Right atrium auricular region (tissue), 2 donors: ENCODE measurements at regions not wholly inside any gene's neighbourhood (a gene's known extent, or its start where the extent isn't known, plus 50 kb on each side); places are given as distances from the start of the nearest gene placed in this dataset.

Experiments used
- DNase-seq: peaks from one replicate; pipeline ENCODE4 v3.0.0-alpha.2; 2019; ENCODE audit warnings: low spot score
- H3K27ac ChIP-seq, 2 donors: fragments of 200-600 bp; sonication (generic); 1 replicate in 1 of 2; 2 replicates in 1 of 2; pipeline ENCODE4 v1.5.1; 2016 to 2019
- H3K27me3 ChIP-seq, 2 donors: fragments of 200-600 bp; sonication (generic); one replicate each; pipeline versions ENCODE4 v1.5.1 to v1.6.0; 2017 to 2019
- H3K36me3 ChIP-seq: fragments of 200-600 bp; sonication (generic); one replicate; pipeline ENCODE4 v1.5.1; 2016
- H3K4me1 ChIP-seq, 2 donors: fragments of 200-600 bp; sonication (generic); one replicate each; pipeline versions ENCODE4 v1.5.1 to v1.6.0; 2017 to 2019
- H3K4me3 ChIP-seq, 2 donors: fragments of 200-600 bp; sonication (generic); 1 replicate in 1 of 2; 2 replicates in 1 of 2; pipeline ENCODE4 v1.5.1; 2017 to 2019; ENCODE audit warnings: mild to moderate bottlenecking in 1 of 2, moderate library complexity in 1 of 2
- H3K9me3 ChIP-seq, 2 donors: fragments of 200-600 bp; sonication (generic); one replicate each; pipeline ENCODE4 v1.5.1; 2019
- TF ChIP-seq, protein P1 (sequence below), 2 donors: fragments of 200-600 bp; sonication (generic); IDR thresholded peaks; one replicate each; pipeline ENCODE4 v1.5.1; 2019; ENCODE audit warnings: antibody characterized with exemption in 2 of 2

DNA sequence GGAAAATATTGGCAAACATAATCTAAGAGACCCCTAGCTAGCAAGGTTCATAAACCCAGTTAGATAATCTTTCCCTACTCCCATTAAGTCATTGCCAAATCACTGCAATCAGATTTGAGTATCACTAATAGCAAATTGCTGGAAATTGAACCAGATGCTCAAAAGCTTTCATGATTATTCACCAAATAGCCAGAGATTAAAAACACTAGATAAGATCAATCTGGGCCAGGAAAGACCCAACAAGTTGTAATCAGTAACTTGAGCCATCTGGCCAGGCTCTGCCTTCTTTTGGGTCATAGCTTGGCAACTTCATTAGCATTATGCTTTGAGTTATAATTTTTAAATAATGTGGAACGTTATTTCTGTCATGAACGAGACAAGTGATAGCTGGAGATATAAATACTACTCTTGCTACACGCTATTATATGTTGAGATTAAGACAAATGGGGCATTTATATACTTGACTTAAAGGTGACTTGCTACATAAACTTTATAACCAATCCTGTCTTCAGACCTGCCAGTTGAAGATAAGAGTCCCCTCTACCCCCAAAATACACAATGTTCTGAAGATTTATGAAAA is 196.6 kb upstream of the EDNRA start:
- DNase-seq = no peak
- Histone ChIP-seq H3K27ac (no peak overlapping the region), H3K4me1 (no peaks in the 10 kb centered on the region), H3K27me3 (no peaks in the 10 kb centered on the region), H3K9me3 (peaks cover 0 to 8% of the 10 kb centered on the region in 2 donors), H3K36me3 (no peaks in the 10 kb centered on the region), H3K4me3 (no peak overlapping the region)
- TF ChIP-seq, protein P1, sequence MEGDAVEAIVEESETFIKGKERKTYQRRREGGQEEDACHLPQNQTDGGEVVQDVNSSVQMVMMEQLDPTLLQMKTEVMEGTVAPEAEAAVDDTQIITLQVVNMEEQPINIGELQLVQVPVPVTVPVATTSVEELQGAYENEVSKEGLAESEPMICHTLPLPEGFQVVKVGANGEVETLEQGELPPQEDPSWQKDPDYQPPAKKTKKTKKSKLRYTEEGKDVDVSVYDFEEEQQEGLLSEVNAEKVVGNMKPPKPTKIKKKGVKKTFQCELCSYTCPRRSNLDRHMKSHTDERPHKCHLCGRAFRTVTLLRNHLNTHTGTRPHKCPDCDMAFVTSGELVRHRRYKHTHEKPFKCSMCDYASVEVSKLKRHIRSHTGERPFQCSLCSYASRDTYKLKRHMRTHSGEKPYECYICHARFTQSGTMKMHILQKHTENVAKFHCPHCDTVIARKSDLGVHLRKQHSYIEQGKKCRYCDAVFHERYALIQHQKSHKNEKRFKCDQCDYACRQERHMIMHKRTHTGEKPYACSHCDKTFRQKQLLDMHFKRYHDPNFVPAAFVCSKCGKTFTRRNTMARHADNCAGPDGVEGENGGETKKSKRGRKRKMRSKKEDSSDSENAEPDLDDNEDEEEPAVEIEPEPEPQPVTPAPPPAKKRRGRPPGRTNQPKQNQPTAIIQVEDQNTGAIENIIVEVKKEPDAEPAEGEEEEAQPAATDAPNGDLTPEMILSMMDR (IDR thresholded peaks at IDR 0.05) = no peak

DNA sequence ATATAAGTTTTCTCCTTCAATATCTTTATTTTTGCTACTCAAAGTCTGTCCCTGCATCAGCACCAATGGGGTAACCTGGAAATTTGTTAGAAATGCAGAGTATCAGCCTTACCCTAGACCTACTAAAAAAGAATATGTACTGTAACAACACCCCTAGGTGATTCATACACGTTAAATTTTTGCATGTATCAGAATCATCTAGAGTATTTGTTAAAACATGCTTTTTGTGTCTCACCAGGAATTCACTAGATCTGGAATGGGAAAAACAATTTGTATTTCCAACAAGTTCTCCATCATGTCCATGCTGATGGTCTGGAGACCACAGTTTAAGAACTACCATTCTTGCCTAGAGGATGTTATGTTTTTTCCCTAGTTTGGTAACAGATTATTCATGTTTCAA is 196.0 kb upstream of the EDNRA start:
- no peak for DNase-seq
- H3K9me3 ChIP-seq = peaks cover 0 to 8% of the 10 kb centered on the region in 2 donors
- no peaks in the 10 kb centered on the region for H3K36me3 ChIP-seq
- H3K27ac ChIP-seq = no peak overlapping the region
- no peaks in the 10 kb centered on the region for H3K4me1 ChIP-seq
- H3K4me3 ChIP-seq = no peak overlapping the region
- H3K27me3 ChIP-seq = no peaks in the 10 kb centered on the region
- TF ChIP-seq, protein P1 (IDR thresholded peaks at IDR 0.05) = no peak

DNA sequence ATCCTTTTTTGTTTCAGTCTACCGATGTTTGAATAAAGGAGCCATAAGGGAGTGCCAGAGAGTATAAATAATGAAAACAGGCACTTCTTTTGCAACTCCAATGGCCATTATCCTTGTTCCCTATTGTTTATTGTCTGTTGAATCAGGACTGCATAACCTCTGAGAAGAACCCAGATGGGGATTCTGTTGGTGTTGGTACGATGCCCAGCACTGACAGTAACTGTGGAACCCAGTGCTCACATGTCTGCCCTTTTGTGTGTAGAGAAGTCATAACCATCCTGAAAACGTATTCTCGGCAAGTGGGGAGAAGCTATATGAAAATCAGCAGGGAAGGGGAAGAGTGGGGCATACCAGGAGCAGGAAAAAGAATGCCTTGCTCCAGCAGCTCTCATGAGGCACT is 195.1 kb upstream of the EDNRA start:
- no peaks in the 10 kb centered on the region for H3K4me1 ChIP-seq
- DNase-seq = no peak
- no peaks in the 10 kb centered on the region for H3K27me3 ChIP-seq
- H3K27ac ChIP-seq = no peak overlapping the region
- no peaks in the 10 kb centered on the region for H3K36me3 ChIP-seq
- TF ChIP-seq, protein P1 (IDR thresholded peaks at IDR 0.05) = no peak
- peaks cover 0 to 8% of the 10 kb centered on the region in 2 donors for H3K9me3 ChIP-seq
- H3K4me3 ChIP-seq = no peak overlapping the region

DNA sequence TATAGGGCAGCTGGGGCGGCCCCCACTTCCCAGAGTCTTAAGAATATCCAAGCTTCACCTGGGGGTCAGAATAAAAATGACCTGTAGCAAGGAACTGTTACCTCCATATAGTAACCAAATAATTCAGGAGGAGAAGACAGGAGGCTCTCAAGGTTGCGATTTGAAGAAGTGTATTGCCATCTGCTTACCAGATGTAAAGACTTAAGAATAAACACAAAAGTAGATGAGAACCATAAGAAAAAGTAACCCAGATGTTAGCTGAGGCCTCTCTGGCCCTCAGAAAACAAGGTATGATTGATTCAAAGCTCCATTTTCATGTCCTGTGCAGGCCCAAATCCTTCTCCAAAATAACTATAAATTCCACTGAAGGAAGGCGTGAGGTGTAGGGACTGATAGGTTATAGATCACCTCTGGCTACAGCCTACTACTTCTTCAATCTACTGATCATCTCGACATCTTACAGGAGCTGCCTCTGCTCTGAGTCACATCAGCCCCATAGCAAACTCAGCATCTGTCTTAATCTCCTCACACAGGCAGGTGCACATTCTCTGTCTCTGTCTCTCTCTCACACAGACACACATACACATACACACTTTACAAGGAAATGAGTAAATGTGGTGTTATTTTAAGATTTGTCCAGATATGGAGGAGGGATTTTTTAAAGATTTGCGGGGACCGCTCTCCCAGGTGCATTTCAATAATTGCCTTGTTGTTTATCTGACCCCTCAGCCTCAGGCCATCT is 193.9 kb upstream of the EDNRA start:
- H3K36me3 ChIP-seq = no peaks in the 10 kb centered on the region
- no peaks in the 10 kb centered on the region for H3K4me1 ChIP-seq
- no peak overlapping the region for H3K27ac ChIP-seq
- H3K27me3 ChIP-seq = no peaks in the 10 kb centered on the region
- TF ChIP-seq, protein P1 (IDR thresholded peaks at IDR 0.05) = no peak
- DNase-seq = no peak
- H3K9me3 ChIP-seq = peaks cover 0 to under 1% of the 10 kb centered on the region in 2 donors
- H3K4me3 ChIP-seq = no peak overlapping the region

DNA sequence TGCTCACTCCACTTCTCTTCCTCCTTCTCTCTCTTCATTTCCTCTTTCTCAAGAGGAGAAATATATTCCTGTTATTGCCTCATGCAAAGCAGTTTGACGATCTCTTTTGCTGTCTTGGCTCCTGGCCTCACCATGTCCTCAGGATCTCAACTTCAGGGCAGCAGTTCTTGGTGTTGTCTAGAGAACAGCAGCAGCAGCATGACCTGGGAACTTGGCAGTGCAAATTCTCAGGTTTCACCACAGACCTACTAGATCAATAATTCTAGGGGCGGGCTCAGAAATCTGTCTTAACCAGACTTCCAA is 193.4 kb upstream of the EDNRA start:
- Histone ChIP-seq H3K4me1 (no peaks in the 10 kb centered on the region), H3K27me3 (no peaks in the 10 kb centered on the region), H3K4me3 (no peak overlapping the region), H3K27ac (no peak overlapping the region), H3K9me3 (no peaks in the 10 kb centered on the region), H3K36me3 (no peaks in the 10 kb centered on the region)
- TF ChIP-seq, protein P1 (IDR thresholded peaks at IDR 0.05) = no peak
- DNase-seq = no peak

DNA sequence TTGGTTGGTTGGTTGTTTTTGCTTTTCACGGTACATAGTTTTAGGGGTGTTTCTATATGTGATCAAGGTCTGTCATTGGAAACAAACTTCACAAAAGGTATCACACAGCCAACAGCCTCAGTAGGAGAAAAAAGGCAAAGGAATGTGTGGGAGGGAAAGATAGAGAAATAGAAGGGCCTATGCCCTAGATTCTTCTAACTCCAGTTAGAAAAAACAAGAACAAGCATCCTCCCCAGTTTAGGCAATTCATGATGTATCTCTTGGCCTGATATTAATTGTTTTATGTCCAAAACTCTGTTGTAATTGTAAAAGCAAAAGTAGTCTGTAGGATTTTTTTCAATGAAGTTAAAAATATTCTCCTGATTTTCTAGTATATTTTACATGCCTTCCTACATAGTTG is 192.4 kb upstream of the EDNRA start:
- TF ChIP-seq, protein P1 (IDR thresholded peaks at IDR 0.05) = no peak
- no peaks in the 10 kb centered on the region for H3K9me3 ChIP-seq

More for the DNA sequence above, 192.4 kb upstream of the EDNRA start:
- DNase-seq = no peak
- no peaks in the 10 kb centered on the region for H3K4me1 ChIP-seq
- no peak overlapping the region for H3K27ac ChIP-seq
- H3K27me3 ChIP-seq = no peaks in the 10 kb centered on the region
- no peaks in the 10 kb centered on the region for H3K36me3 ChIP-seq
- H3K4me3 ChIP-seq = no peak overlapping the region
